Stimulated activated memory B cell treated with anti-CD40 and anti-IgM and Interleukin-4, amounts not matched to agents 10 μg/mL and 1 μg/mL and 100 μg/mL, for 72 hours (primary cell): ENCODE measurements at regions not wholly inside any gene's neighbourhood (a gene's known extent, or its start where the extent isn't known, plus 50 kb on each side); places are given as distances from the start of the nearest gene placed in this dataset.

ENCODE experiments used
- ATAC-seq: fragments of 150-1000 bp; cut with Tn5 transposase; 2 replicates; pipeline ENCODE4 v1.10.0; 2021
- H3K27ac Mint-ChIP-seq: one replicate; pipeline ENCODE4 v1.8.0; 2022; ENCODE audit warnings: mild to moderate bottlenecking, mixed read lengths
- H3K27me3 Mint-ChIP-seq: one replicate; pipeline ENCODE4 v1.8.0; 2022; ENCODE audit warnings: mixed read lengths
- H3K36me3 Mint-ChIP-seq: one replicate; pipeline ENCODE4 v1.8.0; 2022; ENCODE audit warnings: mixed read lengths
- H3K4me1 Mint-ChIP-seq: one replicate; pipeline ENCODE4 v1.8.0; 2022; ENCODE audit warnings: mixed read lengths
- H3K4me3 Mint-ChIP-seq: one replicate; pipeline ENCODE4 v1.8.0; 2022; ENCODE audit warnings: mild to moderate bottlenecking, moderate library complexity, mixed read lengths
- H3K9me3 Mint-ChIP-seq: one replicate; pipeline ENCODE4 v1.8.0; 2022; ENCODE audit warnings: mixed read lengths

DNA sequence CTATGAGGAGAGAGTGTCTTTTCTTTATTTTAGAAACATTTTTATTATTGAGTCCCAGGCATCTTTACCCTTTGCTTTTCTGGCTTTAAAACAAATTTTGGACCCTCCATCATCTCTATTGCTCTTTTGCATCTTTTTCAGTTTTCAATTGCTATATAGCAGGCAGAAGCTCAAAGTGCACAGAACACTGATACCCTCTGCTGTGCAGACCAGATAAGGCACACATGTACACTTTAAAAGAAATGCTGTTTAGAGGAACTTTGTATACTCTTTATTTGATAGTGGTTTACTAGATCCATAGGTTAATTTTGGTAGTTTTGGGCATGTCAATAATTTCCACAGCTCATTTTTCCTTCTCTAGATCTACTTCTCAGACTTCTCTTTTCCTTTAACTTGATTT is 324.2 kb downstream of the SH2D4B start:
- ATAC-seq = no peak
- Mint-ChIP-seq H3K27ac (no peak overlapping the region), H3K27me3 (peaks cover 4% of the 10 kb centered on the region), H3K4me3 (no peak overlapping the region), H3K36me3 (no peaks in the 10 kb centered on the region), H3K9me3 (peaks cover 4% of the 10 kb centered on the region), H3K4me1 (no peaks in the 10 kb centered on the region)

DNA sequence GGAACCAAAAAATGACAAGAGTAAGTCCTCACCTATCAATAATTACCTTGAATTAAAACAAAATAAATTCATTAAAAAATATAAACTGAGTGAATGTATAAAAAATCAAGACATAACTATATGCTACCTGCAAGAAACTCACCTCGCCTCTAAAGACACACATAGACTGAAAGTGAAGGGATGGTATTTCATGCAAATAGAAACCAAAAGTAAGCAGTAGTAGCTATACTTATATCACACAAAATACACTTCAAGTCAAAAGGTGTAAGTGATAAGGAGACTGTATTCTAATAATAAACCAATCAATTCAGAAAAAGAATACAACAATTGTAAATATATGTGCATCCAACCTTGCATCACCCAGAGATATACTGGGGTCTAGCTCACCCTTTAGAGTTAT is 332.6 kb downstream of the SH2D4B start:
- Mint-ChIP-seq H3K4me1 (no peaks in the 10 kb centered on the region), H3K9me3 (peaks cover 19% of the 10 kb centered on the region), H3K36me3 (no peaks in the 10 kb centered on the region), H3K27ac (no peak overlapping the region), H3K27me3 (no peaks in the 10 kb centered on the region), H3K4me3 (no peak overlapping the region)
- ATAC-seq = no peak

DNA sequence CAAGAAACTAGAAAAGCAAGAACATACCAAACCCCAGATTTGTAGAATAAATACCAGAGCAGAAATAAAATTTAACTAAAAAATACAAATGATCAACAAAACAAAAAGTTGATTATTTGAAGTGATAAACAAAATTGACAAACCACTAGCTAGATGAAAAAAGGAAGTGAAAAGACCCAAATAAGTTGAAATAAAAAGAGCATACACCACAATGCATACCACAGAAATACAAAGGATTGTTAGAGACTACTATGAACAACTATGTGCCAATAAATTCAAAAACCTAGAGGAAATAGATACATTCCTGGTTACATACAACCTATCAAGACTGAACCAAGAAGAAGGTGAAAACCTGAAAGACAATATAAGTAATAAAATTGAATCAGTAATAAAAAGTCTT is 333.4 kb downstream of the SH2D4B start:
- H3K27me3 Mint-ChIP-seq = no peaks in the 10 kb centered on the region
- no peak overlapping the region for H3K4me3 Mint-ChIP-seq
- peaks cover 15% of the 10 kb centered on the region for H3K9me3 Mint-ChIP-seq
- no peak for ATAC-seq
- no peaks in the 10 kb centered on the region for H3K4me1 Mint-ChIP-seq
- no peak overlapping the region for H3K27ac Mint-ChIP-seq
- H3K36me3 Mint-ChIP-seq = no peaks in the 10 kb centered on the region

DNA sequence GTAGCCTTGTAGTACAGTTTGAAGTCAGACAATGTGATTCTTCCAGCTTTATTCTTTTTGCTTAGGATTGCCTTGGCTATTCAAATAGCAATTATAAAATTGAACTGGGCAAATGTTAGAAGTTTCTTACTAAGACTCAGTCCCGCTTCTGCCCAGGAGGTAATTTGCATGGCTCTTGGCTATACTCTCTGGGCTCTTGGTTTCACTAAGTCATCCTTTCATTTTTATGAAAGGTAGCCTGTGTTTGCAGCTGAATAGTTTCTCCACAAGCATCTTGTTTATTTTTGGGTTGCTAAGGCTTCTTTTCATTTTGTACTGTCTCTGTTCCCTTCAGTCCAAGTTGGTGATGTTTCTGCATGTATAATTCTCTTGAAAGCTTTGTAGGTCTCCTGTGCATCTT is 340.6 kb downstream of the SH2D4B start:
- Mint-ChIP-seq H3K4me3 (no peak overlapping the region), H3K27me3 (peaks cover 8% of the 10 kb centered on the region), H3K36me3 (no peaks in the 10 kb centered on the region), H3K4me1 (no peaks in the 10 kb centered on the region), H3K9me3 (no peaks in the 10 kb centered on the region), H3K27ac (no peak overlapping the region)
- ATAC-seq = no peak

DNA sequence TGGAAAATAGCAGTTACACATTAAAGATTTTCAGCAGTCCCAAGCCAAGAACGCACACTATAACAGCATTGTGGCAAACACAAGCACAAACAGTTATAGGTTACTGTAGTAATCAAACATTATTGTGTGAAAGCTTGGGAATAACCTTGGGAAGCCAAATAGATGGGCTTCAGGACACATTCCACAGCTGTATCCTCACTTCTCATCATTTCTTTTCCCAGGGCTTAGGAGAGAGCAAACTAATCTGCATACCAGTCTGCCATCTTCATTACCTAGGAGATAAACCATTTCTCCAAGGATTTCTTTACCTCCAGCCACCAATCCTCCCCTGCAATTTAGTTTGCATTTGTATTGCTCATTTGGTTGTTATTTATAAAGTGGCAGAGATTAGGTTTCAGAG is 352.4 kb downstream of the SH2D4B start:
- Mint-ChIP-seq H3K27ac (no peak overlapping the region), H3K4me1 (no peaks in the 10 kb centered on the region), H3K27me3 (no peaks in the 10 kb centered on the region), H3K36me3 (no peaks in the 10 kb centered on the region), H3K9me3 (no peaks in the 10 kb centered on the region), H3K4me3 (no peak overlapping the region)
- no peak for ATAC-seq

DNA sequence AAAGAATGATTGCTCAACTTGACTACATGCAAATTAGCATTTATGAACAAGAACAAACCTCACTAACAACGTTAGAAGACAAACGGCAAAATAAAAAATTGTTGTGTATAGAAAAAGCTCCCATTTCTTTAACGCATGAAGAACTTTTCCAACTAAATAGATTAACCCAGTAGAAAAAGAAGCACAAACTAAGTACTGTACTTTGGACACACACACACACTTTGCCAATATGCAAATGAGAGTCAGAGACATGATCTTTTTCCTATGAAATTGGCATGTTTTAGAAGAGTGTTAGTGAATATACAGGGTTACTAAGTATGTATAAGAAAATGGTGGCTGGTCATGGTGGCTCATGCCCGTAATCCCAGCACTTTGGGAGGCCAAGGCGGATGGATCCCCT is 355.6 kb downstream of the SH2D4B start:
- Mint-ChIP-seq H3K36me3 (no peaks in the 10 kb centered on the region), H3K9me3 (no peaks in the 10 kb centered on the region), H3K27me3 (no peaks in the 10 kb centered on the region), H3K4me1 (no peaks in the 10 kb centered on the region), H3K27ac (no peak overlapping the region), H3K4me3 (no peak overlapping the region)
- no peak for ATAC-seq

DNA sequence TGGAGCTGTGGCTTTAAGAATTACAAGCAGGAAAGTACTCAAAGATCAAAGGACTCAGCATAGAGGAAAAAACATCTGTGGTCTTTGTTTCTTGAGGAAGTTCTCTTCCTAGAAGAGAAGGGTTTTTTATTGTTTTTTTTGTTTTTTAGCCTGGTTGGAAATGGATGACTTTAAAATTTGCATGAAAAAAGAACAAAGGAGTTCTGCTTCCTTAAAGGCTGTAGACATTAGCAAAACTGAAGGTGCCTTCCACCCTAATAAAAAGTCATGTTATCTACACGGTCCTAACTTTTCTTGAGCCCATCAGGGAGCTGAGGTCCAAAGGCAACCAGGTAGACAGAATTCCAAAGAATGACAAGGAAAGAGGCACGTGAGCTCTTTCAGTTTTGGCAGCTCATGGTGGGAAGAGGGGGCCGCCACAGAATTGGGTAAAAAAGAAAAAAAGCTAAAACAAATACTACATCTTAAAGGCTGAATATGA is 356.6 kb downstream of the SH2D4B start:
- no peak overlapping the region for H3K4me3 Mint-ChIP-seq

DNA sequence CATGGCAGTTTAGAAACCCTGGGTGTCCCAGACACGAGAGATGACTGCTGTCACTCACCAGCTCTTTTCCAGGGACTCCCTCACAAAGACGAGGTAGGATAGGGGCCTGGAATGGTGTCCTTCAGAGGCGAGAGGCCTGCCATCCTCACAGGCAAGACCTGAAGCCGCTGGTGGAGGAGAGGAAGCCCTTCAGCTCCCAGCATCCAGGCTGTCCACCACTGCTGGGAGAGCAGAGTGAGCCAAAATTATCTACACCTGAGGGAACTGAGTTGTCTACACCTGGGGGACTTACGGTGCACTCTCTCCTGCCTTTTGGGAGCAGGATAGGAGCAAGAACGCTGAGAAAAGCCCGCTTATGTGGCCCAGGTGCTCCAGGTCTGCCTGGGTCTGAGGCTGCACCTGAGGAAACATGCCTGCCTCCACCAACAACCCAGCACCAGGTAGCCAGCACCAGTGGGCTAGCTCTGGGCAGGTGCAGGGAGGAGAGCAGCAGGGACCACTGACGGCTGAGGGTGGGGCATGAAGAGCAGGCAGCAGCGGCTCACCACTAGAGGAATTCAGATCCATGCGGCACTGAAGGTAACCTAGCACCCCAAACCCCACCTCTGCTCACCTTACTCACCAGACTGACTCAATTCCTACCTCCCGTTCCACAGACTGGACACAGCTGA is 357.2 kb downstream of the SH2D4B start:
- Mint-ChIP-seq H3K27ac (no peak overlapping the region), H3K27me3 (no peaks in the 10 kb centered on the region), H3K36me3 (no peaks in the 10 kb centered on the region), H3K4me3 (no peak overlapping the region), H3K9me3 (no peaks in the 10 kb centered on the region), H3K4me1 (no peaks in the 10 kb centered on the region)
- ATAC-seq = peak; percentile 42

More for the DNA sequence above, 356.6 kb downstream of the SH2D4B start:
- H3K4me1 Mint-ChIP-seq = no peaks in the 10 kb centered on the region
- no peak for ATAC-seq
- no peaks in the 10 kb centered on the region for H3K27me3 Mint-ChIP-seq
- no peaks in the 10 kb centered on the region for H3K36me3 Mint-ChIP-seq
- H3K9me3 Mint-ChIP-seq = no peaks in the 10 kb centered on the region
- H3K27ac Mint-ChIP-seq = no peak overlapping the region

DNA sequence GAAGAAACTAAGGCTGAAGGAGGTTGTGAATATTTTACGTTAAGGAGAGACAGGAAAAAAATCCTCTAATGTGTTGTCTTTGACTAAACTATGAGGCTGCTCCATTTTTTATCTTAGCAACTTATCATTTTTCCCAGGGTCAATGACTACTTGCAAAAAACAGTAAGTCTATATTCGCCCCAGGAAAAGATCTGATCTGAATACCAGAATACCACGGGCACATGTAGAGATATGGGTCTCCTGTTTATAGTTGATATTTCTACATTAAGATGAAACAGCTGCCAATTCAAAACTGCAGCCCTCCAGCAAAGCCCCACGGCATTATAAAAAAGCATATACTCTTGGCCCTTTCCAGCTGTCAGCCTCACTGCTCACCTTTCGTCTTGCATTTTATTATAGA is 358.4 kb downstream of the SH2D4B start:
- Mint-ChIP-seq H3K4me1 (no peaks in the 10 kb centered on the region), H3K4me3 (no peak overlapping the region), H3K36me3 (no peaks in the 10 kb centered on the region), H3K27me3 (no peaks in the 10 kb centered on the region), H3K27ac (no peak overlapping the region), H3K9me3 (no peaks in the 10 kb centered on the region)
- ATAC-seq = no peak

DNA sequence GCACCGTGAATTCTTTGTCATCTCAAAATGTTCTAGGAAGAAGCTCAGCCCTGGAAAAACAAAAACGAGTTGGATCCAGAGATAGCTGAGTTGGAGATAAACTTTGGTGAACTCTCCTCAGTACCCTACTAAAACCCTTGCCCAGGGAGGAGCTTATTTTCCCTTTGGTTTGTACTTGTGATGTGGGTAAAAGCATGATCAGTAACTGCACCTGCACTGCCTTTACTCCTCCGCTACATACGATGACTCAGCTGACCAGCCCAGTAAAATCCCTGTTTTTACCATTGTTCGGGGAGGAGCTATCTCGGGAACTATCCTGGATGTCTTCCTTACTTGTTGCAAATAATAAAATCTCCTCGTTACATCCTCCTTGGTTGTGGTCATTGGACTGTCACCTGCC is 359.3 kb downstream of the SH2D4B start:
- Mint-ChIP-seq H3K36me3 (no peaks in the 10 kb centered on the region), H3K4me3 (no peak overlapping the region), H3K9me3 (no peaks in the 10 kb centered on the region), H3K27ac (no peak overlapping the region), H3K27me3 (no peaks in the 10 kb centered on the region), H3K4me1 (no peaks in the 10 kb centered on the region)
- no peak for ATAC-seq

DNA sequence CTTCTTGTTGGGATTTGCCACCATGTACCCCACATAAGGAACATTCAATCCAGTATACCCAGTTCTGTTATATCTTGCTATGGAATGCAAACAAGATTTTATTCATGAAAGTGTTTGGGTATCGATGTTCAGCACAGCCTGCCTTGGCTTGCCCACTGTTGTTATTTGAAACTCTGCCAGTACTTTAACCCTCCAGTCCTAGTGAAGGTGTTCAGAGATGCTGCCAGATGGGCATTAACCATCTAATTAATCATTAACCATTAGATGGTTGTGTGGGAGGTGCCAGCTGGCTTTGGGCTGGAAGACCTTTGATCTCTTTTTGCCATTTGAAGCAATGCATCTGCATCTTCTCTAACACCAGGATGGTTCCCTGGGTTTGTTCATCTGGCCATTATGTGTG is 363.0 kb downstream of the SH2D4B start:
- H3K27ac Mint-ChIP-seq = no peak overlapping the region
- no peaks in the 10 kb centered on the region for H3K27me3 Mint-ChIP-seq
- H3K36me3 Mint-ChIP-seq = no peaks in the 10 kb centered on the region
- ATAC-seq = no peak
- H3K9me3 Mint-ChIP-seq = no peaks in the 10 kb centered on the region
- no peak overlapping the region for H3K4me3 Mint-ChIP-seq
- H3K4me1 Mint-ChIP-seq = no peaks in the 10 kb centered on the region

DNA sequence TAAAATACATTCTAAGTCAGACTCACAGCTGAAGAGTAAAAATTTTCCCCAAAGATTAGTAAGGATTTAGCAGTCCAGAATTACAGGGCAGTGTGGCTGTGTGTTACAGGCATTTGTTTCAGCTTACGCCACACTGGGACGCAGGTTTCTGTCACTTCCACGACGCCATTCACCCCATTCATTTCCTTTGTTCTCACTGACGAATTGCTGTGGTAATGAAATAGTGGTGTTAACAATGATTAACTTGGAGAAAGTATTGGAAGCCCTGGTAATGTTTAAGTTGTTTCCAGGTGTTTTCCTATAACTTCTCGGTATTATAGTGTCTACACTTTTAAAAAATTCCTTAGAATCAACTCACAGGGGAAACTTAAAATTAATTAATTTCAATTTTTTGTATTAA is 370.9 kb downstream of the SH2D4B start:
- no peak for ATAC-seq
- H3K9me3 Mint-ChIP-seq = peaks cover 2% of the 10 kb centered on the region
- no peak overlapping the region for H3K27ac Mint-ChIP-seq

DNA sequence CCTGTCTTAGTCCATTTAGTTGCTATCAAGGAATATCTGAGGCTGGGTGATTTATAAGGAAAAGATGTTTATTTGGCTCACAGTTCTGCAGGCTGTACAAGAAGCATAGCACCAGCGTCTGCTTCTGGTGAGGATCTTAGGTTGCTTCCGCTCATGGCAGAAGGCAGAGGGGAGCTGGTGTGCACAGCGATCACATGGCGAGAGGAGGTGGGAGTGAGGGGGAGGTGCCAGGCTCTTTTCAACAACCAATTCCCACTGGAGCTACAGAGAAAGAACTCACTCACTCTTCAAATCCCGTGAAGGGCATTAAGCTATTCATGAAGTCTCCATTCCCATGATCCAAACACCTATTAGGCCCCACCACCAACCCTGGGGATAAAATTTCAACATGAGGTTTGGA is 371.6 kb downstream of the SH2D4B start:
- Mint-ChIP-seq H3K9me3 (peaks cover 2% of the 10 kb centered on the region), H3K4me1 (no peaks in the 10 kb centered on the region)
- no peak for ATAC-seq

More for the DNA sequence above, 370.9 kb downstream of the SH2D4B start:
- Mint-ChIP-seq H3K36me3 (no peaks in the 10 kb centered on the region), H3K27me3 (peaks cover 9% of the 10 kb centered on the region), H3K4me3 (no peak overlapping the region), H3K4me1 (no peaks in the 10 kb centered on the region)

DNA sequence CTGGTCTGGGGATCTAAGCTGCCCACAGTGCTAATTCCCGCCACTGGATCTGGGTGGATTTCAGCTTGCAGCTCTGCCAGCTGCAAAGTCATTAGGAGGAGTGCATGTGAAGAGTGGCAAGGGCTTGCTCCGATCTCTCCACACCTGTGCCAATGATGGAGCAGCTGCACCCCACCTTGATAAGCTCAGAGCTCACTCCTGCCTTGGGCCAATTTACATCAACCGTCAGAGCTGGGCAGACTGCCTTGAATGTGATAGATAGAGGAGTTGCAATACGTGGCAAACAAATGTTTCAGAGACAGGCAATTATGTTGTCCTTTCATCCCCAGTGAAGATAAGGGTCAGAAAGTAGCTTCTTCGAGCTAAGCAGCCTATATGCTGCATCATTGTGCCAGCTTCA is 379.9 kb downstream of the SH2D4B start:
- peaks cover 16% of the 10 kb centered on the region for H3K27me3 Mint-ChIP-seq
- no peak for ATAC-seq
- no peaks in the 10 kb centered on the region for H3K4me1 Mint-ChIP-seq
- no peak overlapping the region for H3K27ac Mint-ChIP-seq
- no peaks in the 10 kb centered on the region for H3K9me3 Mint-ChIP-seq
- no peaks in the 10 kb centered on the region for H3K36me3 Mint-ChIP-seq
- H3K4me3 Mint-ChIP-seq = no peak overlapping the region

More for the DNA sequence above, 371.6 kb downstream of the SH2D4B start:
- no peak overlapping the region for H3K4me3 Mint-ChIP-seq
- H3K27ac Mint-ChIP-seq = no peak overlapping the region
- H3K27me3 Mint-ChIP-seq = peaks cover 9% of the 10 kb centered on the region
- no peaks in the 10 kb centered on the region for H3K36me3 Mint-ChIP-seq

DNA sequence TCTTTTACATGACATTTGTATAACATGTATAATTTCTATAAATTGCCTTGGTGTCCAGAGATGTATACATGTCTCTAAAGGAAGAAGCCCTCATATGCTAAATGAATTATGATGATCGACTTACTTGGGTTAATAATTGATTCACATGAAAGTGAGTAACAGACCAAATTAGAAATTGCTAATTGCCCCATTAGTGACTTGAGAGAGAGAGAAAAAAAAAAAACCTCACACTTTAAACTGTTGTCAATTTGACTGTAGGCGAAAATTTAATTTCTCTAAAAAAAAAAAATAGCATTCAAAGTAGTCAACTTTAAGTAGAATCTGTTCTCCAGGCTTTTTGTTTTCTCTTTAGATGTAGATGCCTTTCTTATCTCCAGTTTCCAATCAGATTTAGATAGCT is 383.3 kb downstream of the SH2D4B start:
- Mint-ChIP-seq H3K4me1 (no peaks in the 10 kb centered on the region), H3K27ac (no peak overlapping the region), H3K4me3 (no peak overlapping the region), H3K9me3 (no peaks in the 10 kb centered on the region), H3K27me3 (peaks cover 13% of the 10 kb centered on the region), H3K36me3 (no peaks in the 10 kb centered on the region)
- no peak for ATAC-seq

DNA sequence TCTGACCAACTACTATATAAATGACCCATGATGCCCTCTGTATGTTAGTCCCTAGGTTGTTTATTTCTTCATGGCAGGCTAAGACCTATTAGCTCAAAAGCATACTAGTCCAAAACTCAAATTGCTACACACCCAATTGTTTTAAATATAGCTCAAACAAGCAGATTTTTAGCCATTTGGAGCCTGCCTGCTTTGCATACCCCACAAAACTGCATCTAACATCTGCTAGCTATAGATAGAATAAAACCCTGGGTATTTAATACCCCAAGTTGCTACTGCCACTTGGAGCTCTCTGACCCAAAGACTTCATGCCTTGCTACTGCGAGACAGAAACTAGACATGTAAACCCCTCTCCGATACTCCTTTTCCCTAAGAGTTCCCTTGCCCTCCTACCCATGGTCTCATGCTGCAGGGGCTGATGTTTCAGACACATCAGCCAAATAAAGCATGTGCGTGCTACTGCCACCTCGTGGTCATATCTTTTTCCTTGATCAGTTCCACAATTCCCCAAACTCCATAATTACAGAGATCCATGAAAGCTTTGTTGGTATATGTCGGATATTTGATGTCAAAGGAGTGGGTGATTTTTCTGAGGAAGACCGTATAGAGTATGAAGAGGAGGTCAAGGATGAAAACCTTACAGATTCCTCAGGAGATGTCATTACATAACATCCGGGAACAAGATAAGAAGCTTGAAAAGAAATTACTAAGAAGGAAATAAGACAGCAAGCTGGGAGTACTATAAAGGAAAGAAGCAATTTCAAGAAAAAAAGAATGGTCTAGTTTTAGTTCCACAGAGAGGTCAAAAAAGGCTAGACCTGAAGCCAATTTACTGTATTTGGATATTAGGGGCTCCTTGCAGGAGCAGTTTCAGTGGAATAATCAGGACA is 386.6 kb downstream of the SH2D4B start:
- no peak for ATAC-seq
- Mint-ChIP-seq H3K27ac (no peak overlapping the region), H3K4me1 (no peaks in the 10 kb centered on the region), H3K4me3 (no peak overlapping the region), H3K9me3 (peaks cover 9% of the 10 kb centered on the region), H3K27me3 (peaks cover 20% of the 10 kb centered on the region), H3K36me3 (no peaks in the 10 kb centered on the region)
